ENCODE measurements at regions not wholly inside any gene's neighbourhood (a gene's known extent, or its start where the extent isn't known, plus 50 kb on each side); places are given as distances from the start of the nearest gene placed in this dataset.

DNA sequence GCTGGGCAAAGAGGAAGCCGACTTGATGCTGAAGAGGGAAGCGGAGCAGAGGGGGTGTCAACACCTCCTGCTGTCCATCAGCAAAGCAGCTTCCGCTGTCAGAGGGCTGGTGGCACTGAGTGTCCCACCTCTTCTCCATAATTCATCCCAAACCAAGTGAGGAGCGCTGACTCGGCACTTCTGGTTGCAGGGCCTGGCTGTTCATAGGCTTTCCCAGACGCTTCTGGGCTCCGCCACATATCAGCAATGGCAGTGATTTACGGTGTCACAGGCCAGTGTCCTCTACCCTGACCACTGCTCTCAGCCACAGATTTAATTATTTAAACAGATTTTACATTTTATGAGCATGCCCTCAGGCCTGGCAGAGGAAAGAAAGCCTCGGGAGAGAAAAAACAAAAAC lies 70.1 kb upstream of the TENM4 start:
- ChIA-PET POLR2A (no interaction called here), SMC1A (ENCODE audit: uncharacterized antibody, unreplicated experiment) (no interaction called here), CTCF (no interaction called here), RAD21 (ENCODE audit: unreplicated experiment) (no interaction called here)
- DNase-seq (ENCODE audit: low read depth, low spot score): no peak
- Histone ChIP-seq H3K9me3 (replicated peaks; ENCODE audit: control insufficient read depth, insufficient read depth, low read length) (no peaks in the 10 kb centered on the region), H2AFZ (ENCODE audit: control insufficient read depth, low read depth, low read length) (no peak overlapping the region), H3K4me2 (ENCODE audit: control insufficient read depth, insufficient read depth) (no peak overlapping the region), H3K9ac (ENCODE audit: control insufficient read depth, insufficient read depth, low read length) (no peak overlapping the region), H3K27ac (ENCODE audit: control insufficient read depth, insufficient read depth) (no peak overlapping the region), H3K27me3 (replicated peaks in 1 of 2; ENCODE audit: control insufficient read depth in 2 of 2, insufficient read depth in 2 of 2, low read length in 1 of 2) (peaks cover 0 to 1% of the 10 kb centered on the region in 2 experiments; a peak in 2 of 4 replicates), H3K79me2 (ENCODE audit: control insufficient read depth, insufficient read depth, low read length) (no peaks in the 10 kb centered on the region), H3K36me3 (ENCODE audit: control insufficient read depth in 2 of 2, insufficient read depth in 2 of 2, low read length in 1 of 2) (no peaks in the 10 kb centered on the region), H3K4me3 (no peak overlapping the region), H3K4me1 (ENCODE audit: control insufficient read depth, insufficient read depth, low read length) (no peaks in the 10 kb centered on the region), H4K20me1 (ENCODE audit: control insufficient read depth, insufficient read depth) (no peaks in the 10 kb centered on the region)
- FAIRE-seq: no peak
- WGBS (ENCODE audit: insufficient coverage, insufficient replicate concordance, low lambda C conversion rate, missing lambda C conversion rate): 33% methylated on average over 9 of the region's 9 CpGs
- in situ Hi-C loops (cut with MboI) (no loop called here), intact Hi-C loops (cut with micrococcal nuclease; ENCODE audit: unreplicated experiment) (no loop called here)
- no TSS peak for BruUV-seq (replicated peaks)
- ATAC-seq: no peak
- TF ChIP-seq TAF1 (IDR thresholded peaks at IDR 0.05; ENCODE audit: borderline replicate concordance, low read depth, low read length) (no peak), FOXK2 (IDR thresholded peaks at IDR 0.05) (no peak), BMI1 (IDR thresholded peaks at IDR 0.05; ENCODE audit: borderline replicate concordance) (no peak), BCL11A (IDR thresholded peaks at IDR 0.05; ENCODE audit: low read depth, low read length) (no peak), MEF2A (IDR thresholded peaks at IDR 0.05; ENCODE audit: insufficient read depth, low read depth, low read length) (no peak), BHLHE40 (IDR thresholded peaks at IDR 0.05; ENCODE audit: borderline replicate concordance in 1 of 2, low read depth in 2 of 2, low read length in 1 of 2) (no peak), CHD2 (IDR thresholded peaks at IDR 0.05; ENCODE audit: borderline replicate concordance, low read depth, low read length) (no peak)
- TF ChIP-seq, protein P1, sequence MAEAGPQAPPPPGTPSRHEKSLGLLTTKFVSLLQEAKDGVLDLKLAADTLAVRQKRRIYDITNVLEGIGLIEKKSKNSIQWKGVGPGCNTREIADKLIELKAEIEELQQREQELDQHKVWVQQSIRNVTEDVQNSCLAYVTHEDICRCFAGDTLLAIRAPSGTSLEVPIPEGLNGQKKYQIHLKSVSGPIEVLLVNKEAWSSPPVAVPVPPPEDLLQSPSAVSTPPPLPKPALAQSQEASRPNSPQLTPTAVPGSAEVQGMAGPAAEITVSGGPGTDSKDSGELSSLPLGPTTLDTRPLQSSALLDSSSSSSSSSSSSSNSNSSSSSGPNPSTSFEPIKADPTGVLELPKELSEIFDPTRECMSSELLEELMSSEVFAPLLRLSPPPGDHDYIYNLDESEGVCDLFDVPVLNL (IDR thresholded peaks at IDR 0.05; ENCODE audit: low read depth, low read length): no peak
- TF ChIP-seq, protein P2, sequence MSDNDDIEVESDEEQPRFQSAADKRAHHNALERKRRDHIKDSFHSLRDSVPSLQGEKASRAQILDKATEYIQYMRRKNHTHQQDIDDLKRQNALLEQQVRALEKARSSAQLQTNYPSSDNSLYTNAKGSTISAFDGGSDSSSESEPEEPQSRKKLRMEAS (IDR thresholded peaks at IDR 0.05; ENCODE audit: low read depth, low read length): no peak
- TF ChIP-seq, protein P3, sequence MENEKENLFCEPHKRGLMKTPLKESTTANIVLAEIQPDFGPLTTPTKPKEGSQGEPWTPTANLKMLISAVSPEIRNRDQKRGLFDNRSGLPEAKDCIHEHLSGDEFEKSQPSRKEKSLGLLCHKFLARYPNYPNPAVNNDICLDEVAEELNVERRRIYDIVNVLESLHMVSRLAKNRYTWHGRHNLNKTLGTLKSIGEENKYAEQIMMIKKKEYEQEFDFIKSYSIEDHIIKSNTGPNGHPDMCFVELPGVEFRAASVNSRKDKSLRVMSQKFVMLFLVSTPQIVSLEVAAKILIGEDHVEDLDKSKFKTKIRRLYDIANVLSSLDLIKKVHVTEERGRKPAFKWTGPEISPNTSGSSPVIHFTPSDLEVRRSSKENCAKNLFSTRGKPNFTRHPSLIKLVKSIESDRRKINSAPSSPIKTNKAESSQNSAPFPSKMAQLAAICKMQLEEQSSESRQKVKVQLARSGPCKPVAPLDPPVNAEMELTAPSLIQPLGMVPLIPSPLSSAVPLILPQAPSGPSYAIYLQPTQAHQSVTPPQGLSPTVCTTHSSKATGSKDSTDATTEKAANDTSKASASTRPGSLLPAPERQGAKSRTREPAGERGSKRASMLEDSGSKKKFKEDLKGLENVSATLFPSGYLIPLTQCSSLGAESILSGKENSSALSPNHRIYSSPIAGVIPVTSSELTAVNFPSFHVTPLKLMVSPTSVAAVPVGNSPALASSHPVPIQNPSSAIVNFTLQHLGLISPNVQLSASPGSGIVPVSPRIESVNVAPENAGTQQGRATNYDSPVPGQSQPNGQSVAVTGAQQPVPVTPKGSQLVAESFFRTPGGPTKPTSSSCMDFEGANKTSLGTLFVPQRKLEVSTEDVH (IDR thresholded peaks at IDR 0.05; ENCODE audit: low read depth, partially characterized antibody): no peak
- TF ChIP-seq, protein P4, sequence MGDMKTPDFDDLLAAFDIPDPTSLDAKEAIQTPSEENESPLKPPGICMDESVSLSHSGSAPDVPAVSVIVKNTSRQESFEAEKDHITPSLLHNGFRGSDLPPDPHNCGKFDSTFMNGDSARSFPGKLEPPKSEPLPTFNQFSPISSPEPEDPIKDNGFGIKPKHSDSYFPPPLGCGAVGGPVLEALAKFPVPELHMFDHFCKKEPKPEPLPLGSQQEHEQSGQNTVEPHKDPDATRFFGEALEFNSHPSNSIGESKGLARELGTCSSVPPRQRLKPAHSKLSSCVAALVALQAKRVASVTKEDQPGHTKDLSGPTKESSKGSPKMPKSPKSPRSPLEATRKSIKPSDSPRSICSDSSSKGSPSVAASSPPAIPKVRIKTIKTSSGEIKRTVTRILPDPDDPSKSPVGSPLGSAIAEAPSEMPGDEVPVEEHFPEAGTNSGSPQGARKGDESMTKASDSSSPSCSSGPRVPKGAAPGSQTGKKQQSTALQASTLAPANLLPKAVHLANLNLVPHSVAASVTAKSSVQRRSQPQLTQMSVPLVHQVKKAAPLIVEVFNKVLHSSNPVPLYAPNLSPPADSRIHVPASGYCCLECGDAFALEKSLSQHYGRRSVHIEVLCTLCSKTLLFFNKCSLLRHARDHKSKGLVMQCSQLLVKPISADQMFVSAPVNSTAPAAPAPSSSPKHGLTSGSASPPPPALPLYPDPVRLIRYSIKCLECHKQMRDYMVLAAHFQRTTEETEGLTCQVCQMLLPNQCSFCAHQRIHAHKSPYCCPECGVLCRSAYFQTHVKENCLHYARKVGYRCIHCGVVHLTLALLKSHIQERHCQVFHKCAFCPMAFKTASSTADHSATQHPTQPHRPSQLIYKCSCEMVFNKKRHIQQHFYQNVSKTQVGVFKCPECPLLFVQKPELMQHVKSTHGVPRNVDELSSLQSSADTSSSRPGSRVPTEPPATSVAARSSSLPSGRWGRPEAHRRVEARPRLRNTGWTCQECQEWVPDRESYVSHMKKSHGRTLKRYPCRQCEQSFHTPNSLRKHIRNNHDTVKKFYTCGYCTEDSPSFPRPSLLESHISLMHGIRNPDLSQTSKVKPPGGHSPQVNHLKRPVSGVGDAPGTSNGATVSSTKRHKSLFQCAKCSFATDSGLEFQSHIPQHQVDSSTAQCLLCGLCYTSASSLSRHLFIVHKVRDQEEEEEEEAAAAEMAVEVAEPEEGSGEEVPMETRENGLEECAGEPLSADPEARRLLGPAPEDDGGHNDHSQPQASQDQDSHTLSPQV (IDR thresholded peaks at IDR 0.05): no peak
